ENCODE measurements at regions not wholly inside any gene's neighbourhood (a gene's known extent, or its start where the extent isn't known, plus 50 kb on each side); places are given as distances from the start of the nearest gene placed in this dataset.

GRCh38 chr13:89890806-89891205, 1456.7 kb upstream of the MIR17HG start (continued):
- no peak for TF ChIP-seq ZNF462 (CRISPR knock-in tag; IDR thresholded peaks at IDR 0.05)

- no peaks in the 10 kb centered on the region for H3K27me3 Mint-ChIP-seq (ENCODE audit: insufficient read depth, low read depth, poor library complexity)
- H3K4me3 Mint-ChIP-seq, result no peak overlapping the region
- no peaks in the 10 kb centered on the region for H3K9me3 Mint-ChIP-seq
These were observed 1456.1 kb upstream of the MIR17HG start for GRCh38 chr13:89891416-89891815.

More at GRCh38 chr13:89891416-89891815, 1456.1 kb upstream of the MIR17HG start:
- Histone ChIP-seq H3K4me3 (no peak overlapping the region), H3K79me2 (replicated peaks; ENCODE audit: insufficient read depth) (no peaks in the 10 kb centered on the region), H2AFZ (no peak overlapping the region), H3F3A (replicated peaks; ENCODE audit: low read depth) (no peaks in the 10 kb centered on the region), H3K27me3 (ENCODE audit: insufficient read depth) (no peaks in the 10 kb centered on the region), H3K4me2 (no peak overlapping the region), H4K20me1 (replicated peaks; ENCODE audit: insufficient read depth) (no peaks in the 10 kb centered on the region), H3K9me2 (ENCODE audit: insufficient read depth) (no peaks in the 10 kb centered on the region; the same call in 1 of the 2 replicates), H3K4me1 (ENCODE audit: insufficient read depth) (no peaks in the 10 kb centered on the region), H3K36me3 (ENCODE audit: insufficient read depth) (no peaks in the 10 kb centered on the region), H3K27ac (ENCODE audit: low read depth) (no peak overlapping the region)
- TF ChIP-seq EZH2phosphoT487 (IDR thresholded peaks at IDR 0.05; ENCODE audit: unreplicated experiment), result no peak
- no peak for TF ChIP-seq EZH2 (IDR thresholded peaks at IDR 0.05; ENCODE audit: low read depth, unreplicated experiment)
- no peak for TF ChIP-seq JUNB (IDR thresholded peaks at IDR 0.05; ENCODE audit: unreplicated experiment)
- TF ChIP-seq STAT1 (IDR thresholded peaks at IDR 0.05; ENCODE audit: unreplicated experiment), result no peak
- no peak for TF ChIP-seq CTCF (conservative IDR thresholded peaks at IDR 0.05; ENCODE audit: low read depth in 2 of 2)
- TF ChIP-seq REST (IDR thresholded peaks at IDR 0.05; ENCODE audit: unreplicated experiment), result no peak
- TF ChIP-seq, protein P1, sequence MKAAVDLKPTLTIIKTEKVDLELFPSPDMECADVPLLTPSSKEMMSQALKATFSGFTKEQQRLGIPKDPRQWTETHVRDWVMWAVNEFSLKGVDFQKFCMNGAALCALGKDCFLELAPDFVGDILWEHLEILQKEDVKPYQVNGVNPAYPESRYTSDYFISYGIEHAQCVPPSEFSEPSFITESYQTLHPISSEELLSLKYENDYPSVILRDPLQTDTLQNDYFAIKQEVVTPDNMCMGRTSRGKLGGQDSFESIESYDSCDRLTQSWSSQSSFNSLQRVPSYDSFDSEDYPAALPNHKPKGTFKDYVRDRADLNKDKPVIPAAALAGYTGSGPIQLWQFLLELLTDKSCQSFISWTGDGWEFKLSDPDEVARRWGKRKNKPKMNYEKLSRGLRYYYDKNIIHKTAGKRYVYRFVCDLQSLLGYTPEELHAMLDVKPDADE (IDR thresholded peaks at IDR 0.05), result no peak
- no peak for TF ChIP-seq CREB1 (CRISPR knock-in tag; IDR thresholded peaks at IDR 0.05; ENCODE audit: low read depth)
- no peak for TF ChIP-seq POLR2AphosphoS5 (IDR thresholded peaks at IDR 0.05; ENCODE audit: low read depth)
- TF ChIP-seq ZNF331 (CRISPR knock-in tag; IDR thresholded peaks at IDR 0.05; ENCODE audit: low read depth), result no peak
- H3K4me1 Mint-ChIP-seq, result no peaks in the 10 kb centered on the region
- DNase-seq (ENCODE audit: low spot score), result no peak
- ATAC-seq, result no peak
- H3K27ac Mint-ChIP-seq, result no peak overlapping the region
- H3K36me3 Mint-ChIP-seq (ENCODE audit: low read depth), result no peaks in the 10 kb centered on the region

Data from GM23338 (cell line).